22Rv1 (cell line): ENCODE measurements at regions not wholly inside any gene's neighbourhood (a gene's known extent, or its start where the extent isn't known, plus 50 kb on each side); places are given as distances from the start of the nearest gene placed in this dataset.

Experiments used
- ZFX ChIP-seq: fragments of 450-650 bp; IDR thresholded peaks from 2 replicates; pipeline ENCODE4 v1.6.1; 2017; ENCODE audit warnings: antibody characterized with exemption, borderline replicate concordance
- TF ChIP-seq, protein P1 (sequence below): fragments of 450-650 bp; IDR thresholded peaks from 2 replicates; pipeline ENCODE4 v1.5.1; 2017; ENCODE audit warnings: mild to moderate bottlenecking

DNA sequence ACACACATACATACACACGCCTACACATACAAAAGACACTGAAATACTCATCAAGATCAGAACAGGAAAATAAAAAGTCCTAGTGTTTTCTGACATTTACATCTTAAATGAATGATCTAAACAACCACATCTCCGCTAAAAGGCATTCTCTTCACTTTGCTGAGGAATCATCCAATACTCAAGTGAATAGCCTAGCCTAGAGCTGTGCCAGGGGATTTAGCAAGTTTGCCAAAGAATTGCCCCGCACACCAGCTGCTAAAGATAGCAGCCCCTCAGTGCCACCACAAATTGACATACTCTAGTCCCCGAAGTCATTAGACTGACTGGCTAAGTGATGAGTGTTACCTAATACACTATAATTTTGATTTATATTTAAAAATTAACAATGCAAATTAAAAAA, 246.8 kb upstream of the POU3F2 start:
- TF ChIP-seq, protein P1, sequence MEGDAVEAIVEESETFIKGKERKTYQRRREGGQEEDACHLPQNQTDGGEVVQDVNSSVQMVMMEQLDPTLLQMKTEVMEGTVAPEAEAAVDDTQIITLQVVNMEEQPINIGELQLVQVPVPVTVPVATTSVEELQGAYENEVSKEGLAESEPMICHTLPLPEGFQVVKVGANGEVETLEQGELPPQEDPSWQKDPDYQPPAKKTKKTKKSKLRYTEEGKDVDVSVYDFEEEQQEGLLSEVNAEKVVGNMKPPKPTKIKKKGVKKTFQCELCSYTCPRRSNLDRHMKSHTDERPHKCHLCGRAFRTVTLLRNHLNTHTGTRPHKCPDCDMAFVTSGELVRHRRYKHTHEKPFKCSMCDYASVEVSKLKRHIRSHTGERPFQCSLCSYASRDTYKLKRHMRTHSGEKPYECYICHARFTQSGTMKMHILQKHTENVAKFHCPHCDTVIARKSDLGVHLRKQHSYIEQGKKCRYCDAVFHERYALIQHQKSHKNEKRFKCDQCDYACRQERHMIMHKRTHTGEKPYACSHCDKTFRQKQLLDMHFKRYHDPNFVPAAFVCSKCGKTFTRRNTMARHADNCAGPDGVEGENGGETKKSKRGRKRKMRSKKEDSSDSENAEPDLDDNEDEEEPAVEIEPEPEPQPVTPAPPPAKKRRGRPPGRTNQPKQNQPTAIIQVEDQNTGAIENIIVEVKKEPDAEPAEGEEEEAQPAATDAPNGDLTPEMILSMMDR, result no peak
- TF ChIP-seq ZFX, result no peak
